Thyroid gland (tissue), 4 donors: ENCODE measurements at regions not wholly inside any gene's neighbourhood (a gene's known extent, or its start where the extent isn't known, plus 50 kb on each side); places are given as distances from the start of the nearest gene placed in this dataset.

Experiments
- DNase-seq, 2 donors: peaks; one replicate each; pipeline ENCODE4 v3.0.0-alpha.2; 2019
- H3K27ac ChIP-seq, 3 donors: fragments of 200-600 bp; sonication (generic); 1 replicate in 2 of 3; 2 replicates in 1 of 3; pipeline ENCODE4 v1.5.1; 2016 to 2019; ENCODE audit warnings: mild to moderate bottlenecking in 1 of 3, moderate library complexity in 1 of 3
- H3K27me3 ChIP-seq: fragments of 200-600 bp; sonication (generic); one replicate; pipeline ENCODE4 v1.5.1; 2019
- H3K36me3 ChIP-seq, 2 donors: fragments of 200-600 bp; sonication (generic); one replicate each; pipeline ENCODE4 v1.5.1; 2016 to 2019
- H3K4me1 ChIP-seq, 2 donors: fragments of 200-600 bp; sonication (generic); one replicate each; pipeline ENCODE4 v1.5.1; 2017 to 2019
- H3K4me3 ChIP-seq, 3 donors: fragments of 200-600 bp; sonication (generic); replicated peaks in 1 of 3; 1 replicate in 2 of 3; 2 replicates in 1 of 3; pipeline ENCODE4 v1.5.1; 2016; ENCODE audit warnings: mild to moderate bottlenecking in 1 of 3
- H3K9me3 ChIP-seq: fragments of 200-600 bp; sonication (generic); one replicate; pipeline ENCODE4 v1.5.1; 2017
- CTCF ChIP-seq, 6 experiments: fragments of 200-600 bp in 3 of 6; fragments of 450-650 bp in 3 of 6; sonication (generic) in 3 of 6; IDR thresholded peaks; one replicate each; pipeline ENCODE4 v1.5.1; 2016 to 2019; ENCODE audit warnings: antibody characterized with exemption in 6 of 6, mild to moderate bottlenecking in 2 of 6, inconsistent platforms in 1 of 6, moderate library complexity in 1 of 6
- POLR2A ChIP-seq, 2 donors: fragments of 450-650 bp; IDR thresholded peaks; one replicate each; pipeline ENCODE4 v1.6.1; 2017; ENCODE audit warnings: antibody characterized with exemption in 2 of 2, mild to moderate bottlenecking in 2 of 2, moderate library complexity in 1 of 2
- WGBS, 2 donors: methylation state at CpG; one replicate each; pipeline ENCODE4 v1.1.5; 2017; 5-methylcytosine and 5-hydroxymethylcytosine counted together
- intact Hi-C: fragments of 100-400 bp; cut with DNase I; formaldehyde crosslinking; loops from one replicate; pipeline ENCODE4 v1.15.1; 2023

DNA sequence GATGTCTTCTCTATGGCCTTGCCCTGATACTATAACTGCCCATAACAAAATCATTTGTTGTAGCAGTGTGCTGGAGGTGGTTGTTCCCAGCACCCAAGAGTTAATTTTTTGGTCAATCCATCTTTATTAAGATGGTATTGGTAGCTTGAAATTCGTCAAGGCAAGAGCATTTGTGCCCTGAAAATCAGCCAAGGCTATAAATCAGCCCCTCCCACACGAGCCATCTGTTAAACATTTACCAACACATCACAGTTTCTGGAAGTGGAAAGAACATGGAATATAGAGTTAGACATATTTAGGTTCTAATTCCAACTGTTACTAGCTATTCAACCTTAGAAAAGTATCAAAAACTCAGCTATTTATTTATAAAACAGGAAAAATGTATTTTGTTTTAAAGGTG lies 888.4 kb upstream of the GJE1 start:
- no peaks in the 10 kb centered on the region for H3K9me3 ChIP-seq
- TF ChIP-seq POLR2A (IDR thresholded peaks at IDR 0.05) (no peak), CTCF (IDR thresholded peaks at IDR 0.05) (no peak)
- H3K36me3 ChIP-seq: no peaks in the 10 kb centered on the region
- H3K27me3 ChIP-seq: no peaks in the 10 kb centered on the region
- intact Hi-C loops: no loop called here
- H3K4me3 ChIP-seq: no peak overlapping the region
- H3K4me1 ChIP-seq: no peaks in the 10 kb centered on the region
- no peak for DNase-seq
- H3K27ac ChIP-seq: no peak overlapping the region
- 50 to 62% methylated on average over 2 of the region's 2 CpGs for WGBS, 2 donors

DNA sequence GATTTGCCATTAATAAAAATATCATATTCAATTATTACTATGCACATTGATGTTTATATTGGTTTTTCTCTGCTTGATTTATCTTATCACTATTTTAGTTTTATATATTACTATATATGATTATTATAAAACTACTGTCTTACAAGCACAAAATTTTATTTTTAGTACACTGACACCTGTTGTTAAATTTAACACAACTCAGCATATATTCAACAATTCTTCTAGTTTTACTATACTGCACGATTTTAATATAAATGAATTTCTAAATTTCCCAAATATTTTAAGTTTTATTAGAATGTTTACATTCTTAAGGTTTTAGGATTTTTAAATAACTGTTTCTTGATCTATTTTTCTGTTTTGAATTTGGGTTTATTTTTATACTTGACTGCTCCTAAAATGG lies 889.8 kb upstream of the GJE1 start:
- Histone ChIP-seq H3K36me3 (no peaks in the 10 kb centered on the region), H3K9me3 (no peaks in the 10 kb centered on the region), H3K27ac (no peak overlapping the region), H3K4me1 (no peaks in the 10 kb centered on the region), H3K27me3 (no peaks in the 10 kb centered on the region), H3K4me3 (no peak overlapping the region)
- 76 to 83% methylated on average over 1 of the region's 1 CpG for WGBS, 2 donors
- TF ChIP-seq CTCF (IDR thresholded peaks at IDR 0.05): no peak
- no peak for TF ChIP-seq POLR2A (IDR thresholded peaks at IDR 0.05)
- intact Hi-C loops: no loop called here
- DNase-seq: no peak

- no peak for DNase-seq
- intact Hi-C loops: no loop called here
- H3K4me3 ChIP-seq: no peak overlapping the region
- TF ChIP-seq POLR2A (IDR thresholded peaks at IDR 0.05): no peak
- no peak for TF ChIP-seq CTCF (IDR thresholded peaks at IDR 0.05)
- no peaks in the 10 kb centered on the region for H3K9me3 ChIP-seq
- H3K27me3 ChIP-seq: no peaks in the 10 kb centered on the region
- no peaks in the 10 kb centered on the region for H3K4me1 ChIP-seq
- H3K36me3 ChIP-seq: no peaks in the 10 kb centered on the region
- no peak overlapping the region for H3K27ac ChIP-seq
These were observed 903.4 kb upstream of the GJE1 start for GRCh38 chr6:141229296-141229695.

DNA sequence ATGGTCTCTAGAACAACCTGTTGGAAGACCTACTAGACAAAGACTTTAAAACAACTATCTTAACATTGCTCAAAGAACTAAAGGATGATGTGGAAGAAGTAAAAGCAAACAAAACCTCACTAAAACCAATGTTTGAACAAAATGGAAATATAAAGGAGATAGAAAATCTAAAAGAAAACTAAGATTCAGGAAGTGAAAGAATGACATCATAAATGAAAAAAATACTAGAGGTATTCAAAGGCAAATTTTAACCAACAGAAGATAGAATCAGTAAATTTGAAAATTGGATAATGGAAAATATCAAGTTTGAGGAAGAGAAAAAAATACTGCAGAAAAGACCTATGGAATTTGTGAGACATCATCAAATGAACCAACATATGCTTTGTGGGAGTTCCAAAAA lies 914.1 kb upstream of the GJE1 start:
- intact Hi-C loops: no loop called here
- peaks cover 4% of the 10 kb centered on the region for H3K9me3 ChIP-seq
- TF ChIP-seq POLR2A (IDR thresholded peaks at IDR 0.05): no peak
- no peak for TF ChIP-seq CTCF (IDR thresholded peaks at IDR 0.05)

GRCh38 chr6:141216726-141217125 lies 916.0 kb upstream of the GJE1 start:
- Histone ChIP-seq H3K27ac (no peak overlapping the region), H3K27me3 (no peaks in the 10 kb centered on the region), H3K4me1 (no peaks in the 10 kb centered on the region), H3K4me3 (no peak overlapping the region), H3K36me3 (no peaks in the 10 kb centered on the region), H3K9me3 (peaks cover 4% of the 10 kb centered on the region)
- intact Hi-C loops: no loop called here
- DNase-seq: no peak
- TF ChIP-seq CTCF (IDR thresholded peaks at IDR 0.05): no peak
- TF ChIP-seq POLR2A (IDR thresholded peaks at IDR 0.05): no peak

More for the DNA sequence above, 914.1 kb upstream of the GJE1 start:
- Histone ChIP-seq H3K27ac (no peak overlapping the region), H3K36me3 (no peaks in the 10 kb centered on the region), H3K4me3 (no peak overlapping the region), H3K4me1 (no peaks in the 10 kb centered on the region), H3K27me3 (no peaks in the 10 kb centered on the region)
- DNase-seq: no peak
